Stimulated activated CD4-positive, alpha-beta T cell treated with anti-CD3 and anti-CD28 coated beads, Interleukin-4, amount 100 ng/mL, for 48 hours (primary cell): ENCODE measurements at regions not wholly inside any gene's neighbourhood (a gene's known extent, or its start where the extent isn't known, plus 50 kb on each side); places are given as distances from the start of the nearest gene placed in this dataset.

Source experiments
- DNase-seq, 2 donors: peaks; one replicate each; pipeline ENCODE4 v3.0.0-alpha.2; 2020; ENCODE audit warnings: low read depth in 2 of 2

- no peak for DNase-seq
These were observed 133.6 kb upstream of the BMP4 start for GRCh38 chr14:54090274-54090673.

- no peak for DNase-seq
These were observed 138.1 kb upstream of the BMP4 start for GRCh38 chr14:54094765-54095164.

- DNase-seq: no peak
These were observed 141.9 kb upstream of the BMP4 start for GRCh38 chr14:54098536-54098935.

- no peak for DNase-seq
These were observed 145.4 kb upstream of the BMP4 start for GRCh38 chr14:54102051-54102456.

- no peak for DNase-seq
These were observed 145.9 kb upstream of the BMP4 start for GRCh38 chr14:54102530-54102929.

- DNase-seq: no peak
These were observed 148.0 kb upstream of the BMP4 start for GRCh38 chr14:54104601-54105145.

GRCh38 chr14:54105406-54105805 is 148.8 kb upstream of the BMP4 start:
- no peak for DNase-seq

GRCh38 chr14:54105898-54106297 is 149.3 kb upstream of the BMP4 start:
- no peak for DNase-seq

- DNase-seq: no peak
These were observed 150.2 kb upstream of the BMP4 start for GRCh38 chr14:54106661-54107377.

GRCh38 chr14:54108481-54109471 is 152.2 kb upstream of the BMP4 start:
- DNase-seq: no peak

GRCh38 chr14:54109521-54110120 is 153.0 kb upstream of the BMP4 start:
- DNase-seq: no peak

GRCh38 chr14:54114941-54115340 is 158.3 kb upstream of the BMP4 start:
- no peak for DNase-seq

GRCh38 chr14:54116198-54116885 is 159.7 kb upstream of the BMP4 start:
- no peak for DNase-seq

- no peak for DNase-seq
These were observed 160.3 kb upstream of the BMP4 start for GRCh38 chr14:54116972-54117371.

- DNase-seq: no peak
These were observed 160.8 kb upstream of the BMP4 start for GRCh38 chr14:54117396-54117795.

GRCh38 chr14:54117924-54118323 is 161.3 kb upstream of the BMP4 start:
- DNase-seq: no peak

GRCh38 chr14:54120260-54120659 is 163.6 kb upstream of the BMP4 start:
- DNase-seq: no peak

- DNase-seq: no peak
These were observed 164.9 kb upstream of the BMP4 start for GRCh38 chr14:54121466-54122027.

GRCh38 chr14:54123841-54124240 is 167.2 kb upstream of the BMP4 start:
- no peak for DNase-seq

- DNase-seq: no peak
These were observed 168.5 kb upstream of the BMP4 start for GRCh38 chr14:54125109-54125508.

- no peak for DNase-seq
These were observed 170.3 kb upstream of the BMP4 start for GRCh38 chr14:54126947-54127346.
